ENCODE measurements at regions not wholly inside any gene's neighbourhood (a gene's known extent, or its start where the extent isn't known, plus 50 kb on each side); places are given as distances from the start of the nearest gene placed in this dataset.

GRCh38 chr5:54769746-54770145 is 215.6 kb downstream of the ESM1 start:
- no peak for DNase-seq (ENCODE audit: low read depth)

- DNase-seq (ENCODE audit: low read depth): no peak
Measured at GRCh38 chr5:54769072-54769471, 216.3 kb downstream of the ESM1 start.

GRCh38 chr5:54766748-54767147 is 218.6 kb downstream of the ESM1 start:
- no peak for DNase-seq (ENCODE audit: low read depth)

- no peak for DNase-seq (ENCODE audit: low read depth)
Measured at GRCh38 chr5:54765165-54766028, 220.0 kb downstream of the ESM1 start.

GRCh38 chr5:54764102-54765090 is 221.0 kb downstream of the ESM1 start:
- DNase-seq (ENCODE audit: low read depth): no peak

GRCh38 chr5:54761213-54761701 is 224.1 kb downstream of the ESM1 start:
- DNase-seq (ENCODE audit: low read depth): no peak

- DNase-seq (ENCODE audit: low read depth): no peak
Measured at GRCh38 chr5:54760182-54760935, 225.0 kb downstream of the ESM1 start.

- no peak for DNase-seq (ENCODE audit: low read depth)
Measured at GRCh38 chr5:54758038-54758437, 227.4 kb downstream of the ESM1 start.

GRCh38 chr5:54757541-54757940 is 227.9 kb downstream of the ESM1 start:
- no peak for DNase-seq (ENCODE audit: low read depth)

GRCh38 chr5:54756796-54757402 is 228.5 kb downstream of the ESM1 start:
- no peak for DNase-seq (ENCODE audit: low read depth)

GRCh38 chr5:54756301-54756700 is 229.1 kb downstream of the ESM1 start:
- no peak for DNase-seq (ENCODE audit: low read depth)

- no peak for DNase-seq (ENCODE audit: low read depth)
Measured at GRCh38 chr5:54754878-54755277, 230.5 kb downstream of the ESM1 start.

- no peak for DNase-seq (ENCODE audit: low read depth)
Measured at GRCh38 chr5:54754420-54754819, 231.0 kb downstream of the ESM1 start.

- no peak for DNase-seq (ENCODE audit: low read depth)
Measured at GRCh38 chr5:54753753-54754152, 231.6 kb downstream of the ESM1 start.

GRCh38 chr5:54753034-54753433 is 232.4 kb downstream of the ESM1 start:
- no peak for DNase-seq (ENCODE audit: low read depth)

GRCh38 chr5:54748527-54748926 is 231.0 kb downstream of the SNX18 start:
- DNase-seq (ENCODE audit: low read depth): no peak

- no peak for DNase-seq (ENCODE audit: low read depth)
Measured at GRCh38 chr5:54746777-54747398, 229.3 kb downstream of the SNX18 start.

- no peak for DNase-seq (ENCODE audit: low read depth)
Measured at GRCh38 chr5:54746346-54746745, 228.8 kb downstream of the SNX18 start.

GRCh38 chr5:54745599-54745998 is 228.0 kb downstream of the SNX18 start:
- DNase-seq (ENCODE audit: low read depth): no peak

GRCh38 chr5:54743997-54744788 is 226.6 kb downstream of the SNX18 start:
- peak; percentile 16 for DNase-seq (ENCODE audit: low read depth)

All from stimulated activated CD4-positive, alpha-beta T cell treated with anti-CD3 and anti-CD28 coated beads, Interleukin-2, amount 100 ng/mL, for 4 hours (primary cell).